Testis (tissue), 2 donors: ENCODE measurements at regions not wholly inside any gene's neighbourhood (a gene's known extent, or its start where the extent isn't known, plus 50 kb on each side); places are given as distances from the start of the nearest gene placed in this dataset.
"Not testable (repeated sequence)": the region's sequence is repeated elsewhere in the genome, so short reads cannot be mapped to it uniquely, and the experiment has no call there.

Source experiments
- DNase-seq: peaks from one replicate; pipeline ENCODE4 v3.0.0-alpha.2; 2019
- H3K27ac ChIP-seq, 2 donors: fragments of 200-600 bp; sonication (generic); one replicate each; pipeline ENCODE4 v1.5.1; 2019
- H3K27me3 ChIP-seq: fragments of 200-600 bp; sonication (generic); one replicate; pipeline ENCODE4 v1.5.1; 2019
- H3K36me3 ChIP-seq: fragments of 200-600 bp; sonication (generic); one replicate; pipeline ENCODE4 v1.5.1; 2017; ENCODE audit warnings: low read depth; ENCODE audit errors: missing control alignments
- H3K4me1 ChIP-seq: fragments of 200-600 bp; sonication (generic); one replicate; pipeline ENCODE4 v1.5.1; 2019
- H3K4me3 ChIP-seq, 2 donors: fragments of 200-600 bp; sonication (generic); one replicate each; pipeline ENCODE4 v1.5.1; 2017 to 2019
- H3K9me3 ChIP-seq: fragments of 200-600 bp; sonication (generic); one replicate; pipeline ENCODE4 v1.5.1; 2017
- CTCF ChIP-seq, 3 experiments: fragments of 450-650 bp in 2 of 3; fragments of 200-600 bp in 1 of 3; sonication (generic) in 1 of 3; IDR thresholded peaks; one replicate each; pipeline ENCODE4 v1.5.1; 2016 to 2019; ENCODE audit warnings: antibody characterized with exemption in 3 of 3, mild to moderate bottlenecking in 2 of 3, moderate library complexity in 1 of 3
- POLR2A ChIP-seq: fragments of 450-650 bp; IDR thresholded peaks from one replicate; pipeline ENCODE4 v1.6.1; 2017; ENCODE audit warnings: antibody characterized with exemption, mild to moderate bottlenecking, moderate library complexity
- WGBS, 2 donors: methylation state at CpG; one replicate each; pipeline ENCODE4 v1.1.5; 2018; 5-methylcytosine and 5-hydroxymethylcytosine counted together
- intact Hi-C: fragments of 100-400 bp; cut with DNase I; formaldehyde crosslinking; loops from one replicate; pipeline ENCODE4 v1.15.1; 2023; ENCODE audit warnings: low total_unique reads

- no peak for DNase-seq
- WGBS, 2 donors = 72 to 86% methylated on average over 1 of the region's 1 CpG
- Histone ChIP-seq H3K27ac (no peak overlapping the region), H3K9me3 (no peaks in the 10 kb centered on the region), H3K36me3 (no peaks in the 10 kb centered on the region), H3K4me1 (no peaks in the 10 kb centered on the region), H3K4me3 (no peak overlapping the region), H3K27me3 (no peaks in the 10 kb centered on the region)
- TF ChIP-seq POLR2A (no peak), CTCF (IDR thresholded peaks at IDR 0.05) (no peak)
- intact Hi-C loops = no loop called here
Observed at GRCh38 chr7:67663644-67664043, 667.0 kb downstream of the TYW1 start.

- H3K4me3 ChIP-seq, H3K27me3 ChIP-seq, H3K9me3 ChIP-seq, H3K27ac ChIP-seq, DNase-seq, H3K4me1 ChIP-seq, intact Hi-C loops, H3K36me3 ChIP-seq: not testable (repeated sequence)
- 73 to 74% methylated on average over 3 to 4 of the region's 4 CpGs for WGBS, 2 donors
Observed at GRCh38 chr7:67666359-67666758, 669.7 kb downstream of the TYW1 start.

GRCh38 chr7:67671006-67671548, 674.4 kb downstream of the TYW1 start:
- DNase-seq = no peak
- Histone ChIP-seq H3K4me3 (no peak overlapping the region), H3K4me1 (no peaks in the 10 kb centered on the region), H3K27ac (no peak overlapping the region), H3K36me3 (no peaks in the 10 kb centered on the region), H3K27me3 (no peaks in the 10 kb centered on the region), H3K9me3 (no peaks in the 10 kb centered on the region)
- intact Hi-C loops = no loop called here
- no peak for TF ChIP-seq POLR2A
- no peak for TF ChIP-seq CTCF (IDR thresholded peaks at IDR 0.05)
- 14 to 27% methylated on average over 4 of the region's 4 CpGs for WGBS, 2 donors

GRCh38 chr7:67673861-67674260, 677.2 kb downstream of the TYW1 start:
- Histone ChIP-seq H3K4me3 (no peak overlapping the region), H3K27ac (no peak overlapping the region), H3K27me3 (no peaks in the 10 kb centered on the region), H3K9me3 (no peaks in the 10 kb centered on the region), H3K36me3 (no peaks in the 10 kb centered on the region), H3K4me1 (no peaks in the 10 kb centered on the region)
- no peak for TF ChIP-seq CTCF (IDR thresholded peaks at IDR 0.05)
- TF ChIP-seq POLR2A = no peak
- no peak for DNase-seq
- intact Hi-C loops = no loop called here
- 84 to 89% methylated on average over 3 of the region's 3 CpGs for WGBS, 2 donors

- H3K36me3 ChIP-seq, H3K27ac ChIP-seq, DNase-seq, H3K4me3 ChIP-seq, H3K27me3 ChIP-seq, H3K9me3 ChIP-seq, H3K4me1 ChIP-seq, intact Hi-C loops: not testable (repeated sequence)
- WGBS, 2 donors = 92 to 96% methylated on average over 5 of the region's 5 CpGs
Observed at GRCh38 chr7:67674862-67675261, 678.2 kb downstream of the TYW1 start.

- intact Hi-C loops = no loop called here
- TF ChIP-seq CTCF (IDR thresholded peaks at IDR 0.05) (no peak), POLR2A (no peak)
- DNase-seq = no peak
- Histone ChIP-seq H3K36me3 (no peaks in the 10 kb centered on the region), H3K4me1 (no peaks in the 10 kb centered on the region), H3K4me3 (no peak overlapping the region), H3K9me3 (no peaks in the 10 kb centered on the region), H3K27me3 (no peaks in the 10 kb centered on the region), H3K27ac (no peak overlapping the region)
- WGBS, 2 donors = 16 to 23% methylated on average over 2 of the region's 2 CpGs
Observed at GRCh38 chr7:67675971-67676370, 679.3 kb downstream of the TYW1 start.
